MM.1S (cell line): ENCODE measurements at regions not wholly inside any gene's neighbourhood (a gene's known extent, or its start where the extent isn't known, plus 50 kb on each side); places are given as distances from the start of the nearest gene placed in this dataset.

ENCODE experiments used
- DNase-seq: peaks from one replicate; pipeline ENCODE4 v3.0.0-alpha.2; 2015
- H2AFZ ChIP-seq: fragments of 300-600 bp; sonication (generic); 2 replicates; pipeline ENCODE4 v1.6.0; 2016; ENCODE audit warnings: antibody characterized with exemption, low read length
- H3F3A ChIP-seq: fragments of 300-600 bp; sonication (generic); 2 replicates; pipeline ENCODE4 v1.6.1; 2016; ENCODE audit warnings: mild to moderate bottlenecking, antibody characterized with exemption, low read length, moderate library complexity, mixed read lengths; ENCODE audit not compliant: insufficient read depth
- H3K27ac ChIP-seq: fragments of 300-600 bp; sonication (generic); 2 replicates; pipeline ENCODE4 v1.5.1; 2016; ENCODE audit warnings: mild to moderate bottlenecking, low read length
- H3K27me3 ChIP-seq: fragments of 300-600 bp; sonication (generic); replicated peaks from 2 replicates; pipeline ENCODE4 v1.6.0; 2016; ENCODE audit warnings: low read length; ENCODE audit not compliant: insufficient read depth
- H3K36me3 ChIP-seq: fragments of 300-600 bp; sonication (generic); replicated peaks from 2 replicates; pipeline ENCODE4 v1.6.1; 2016; ENCODE audit warnings: mild to moderate bottlenecking, low read length, mixed read lengths; ENCODE audit not compliant: insufficient read depth
- H3K4me1 ChIP-seq: fragments of 300-600 bp; sonication (generic); 2 replicates; pipeline ENCODE4 v1.6.1; 2016; ENCODE audit warnings: low read length, mixed read lengths
- H3K4me2 ChIP-seq: fragments of 300-600 bp; sonication (generic); 2 replicates; pipeline ENCODE4 v1.6.0; 2016; ENCODE audit warnings: low read depth, low read length
- H3K4me3 ChIP-seq: fragments of 300-600 bp; sonication (generic); 2 replicates; pipeline ENCODE4 v1.5.1; 2016; ENCODE audit warnings: low read length, mixed read lengths
- H3K79me2 ChIP-seq: fragments of 300-600 bp; sonication (generic); 2 replicates; pipeline ENCODE4 v1.6.1; 2016; ENCODE audit warnings: mixed run types, low read length, mixed read lengths
- H3K9ac ChIP-seq: fragments of 300-600 bp; sonication (generic); 2 replicates; pipeline ENCODE4 v1.6.1; 2016; ENCODE audit warnings: low read length, mixed read lengths
- H3K9me2 ChIP-seq: fragments of 300-600 bp; sonication (generic); replicated peaks from 2 replicates; pipeline ENCODE4 v1.6.1; 2016; ENCODE audit warnings: mild to moderate bottlenecking, low read length, mixed read lengths; ENCODE audit not compliant: insufficient read depth
- H3K9me3 ChIP-seq: fragments of 300-600 bp; sonication (generic); replicated peaks from 2 replicates; pipeline ENCODE4 v1.6.1; 2016; ENCODE audit warnings: mild to moderate bottlenecking, low read length, mixed read lengths; ENCODE audit not compliant: insufficient read depth
- H4K20me1 ChIP-seq: fragments of 300-600 bp; sonication (generic); 2 replicates; pipeline ENCODE4 v1.6.1; 2016; ENCODE audit warnings: mild to moderate bottlenecking, low read length, moderate library complexity, mixed read lengths; ENCODE audit not compliant: insufficient read depth
- EZH2 ChIP-seq: fragments of 300-600 bp; sonication (generic); optimal IDR thresholded peaks from 2 replicates; pipeline ENCODE3; 2017; ENCODE audit warnings: low read depth, mild to moderate bottlenecking, antibody characterized with exemption, low read length, mixed read lengths
- EZH2phosphoT487 ChIP-seq: fragments of 300-600 bp; sonication (generic); IDR thresholded peaks from 2 replicates; pipeline ENCODE4 v1.6.1; 2018; ENCODE audit warnings: antibody characterized with exemption, low read length
- TF ChIP-seq, protein P1 (sequence below): fragments of 300-600 bp; sonication (generic); IDR thresholded peaks from 2 replicates; pipeline ENCODE4 v1.5.1; 2016; ENCODE audit warnings: antibody characterized with exemption, low read length, mixed read lengths

- TF ChIP-seq EZH2: no peak
- TF ChIP-seq, protein P1, sequence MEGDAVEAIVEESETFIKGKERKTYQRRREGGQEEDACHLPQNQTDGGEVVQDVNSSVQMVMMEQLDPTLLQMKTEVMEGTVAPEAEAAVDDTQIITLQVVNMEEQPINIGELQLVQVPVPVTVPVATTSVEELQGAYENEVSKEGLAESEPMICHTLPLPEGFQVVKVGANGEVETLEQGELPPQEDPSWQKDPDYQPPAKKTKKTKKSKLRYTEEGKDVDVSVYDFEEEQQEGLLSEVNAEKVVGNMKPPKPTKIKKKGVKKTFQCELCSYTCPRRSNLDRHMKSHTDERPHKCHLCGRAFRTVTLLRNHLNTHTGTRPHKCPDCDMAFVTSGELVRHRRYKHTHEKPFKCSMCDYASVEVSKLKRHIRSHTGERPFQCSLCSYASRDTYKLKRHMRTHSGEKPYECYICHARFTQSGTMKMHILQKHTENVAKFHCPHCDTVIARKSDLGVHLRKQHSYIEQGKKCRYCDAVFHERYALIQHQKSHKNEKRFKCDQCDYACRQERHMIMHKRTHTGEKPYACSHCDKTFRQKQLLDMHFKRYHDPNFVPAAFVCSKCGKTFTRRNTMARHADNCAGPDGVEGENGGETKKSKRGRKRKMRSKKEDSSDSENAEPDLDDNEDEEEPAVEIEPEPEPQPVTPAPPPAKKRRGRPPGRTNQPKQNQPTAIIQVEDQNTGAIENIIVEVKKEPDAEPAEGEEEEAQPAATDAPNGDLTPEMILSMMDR: no peak
- TF ChIP-seq EZH2phosphoT487: no peak
- Histone ChIP-seq H3K27ac (no peak overlapping the region), H3K79me2 (no peaks in the 10 kb centered on the region), H3K9me3 (no peaks in the 10 kb centered on the region), H3K4me3 (no peak overlapping the region), H4K20me1 (no peaks in the 10 kb centered on the region), H3K4me2 (no peak overlapping the region), H2AFZ (no peak overlapping the region), H3K9me2 (no peaks in the 10 kb centered on the region), H3K4me1 (0 out of 2 replicates have a peak, but pooled peaks cover 5% of the 10 kb centered on the region), H3K27me3 (no peaks in the 10 kb centered on the region), H3F3A (no peaks in the 10 kb centered on the region; the same call in 1 of the 2 replicates), H3K9ac (no peak overlapping the region), H3K36me3 (no peaks in the 10 kb centered on the region)
- no peak for DNase-seq
Observed at GRCh38 chr15:72932472-72932871, 119.8 kb upstream of the NEO1 start.

DNA sequence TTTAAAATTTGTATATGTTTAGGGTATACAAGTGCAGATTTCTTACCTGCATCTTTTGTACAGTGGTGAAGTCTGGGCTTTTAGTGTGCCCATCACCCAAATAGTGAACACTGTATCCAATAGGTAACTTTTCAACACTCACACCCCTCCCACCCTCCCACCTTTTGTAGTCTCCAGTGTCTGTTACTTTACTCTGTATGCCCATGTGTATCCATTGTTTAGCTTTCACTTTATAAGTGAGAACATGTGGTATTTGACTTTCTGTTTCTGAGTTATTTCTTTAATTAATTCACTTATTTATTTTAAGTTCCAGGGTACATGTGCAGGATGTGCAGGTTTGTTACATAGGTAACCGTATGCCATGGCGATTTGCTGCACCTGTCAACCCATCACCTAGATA is 124.8 kb upstream of the NEO1 start:
- Histone ChIP-seq H3K9ac (no peak overlapping the region), H3K4me2 (peak overlapping the region; percentile 69), H3K36me3 (no peaks in the 10 kb centered on the region), H3K79me2 (no peaks in the 10 kb centered on the region), H3K27ac (no peak overlapping the region), H3K27me3 (no peaks in the 10 kb centered on the region), H3K4me1 (no peaks in the 10 kb centered on the region), H2AFZ (peak overlapping the region; percentile 32; the same call in 1 of the 2 replicates), H3K4me3 (peak overlapping the region; percentile 36; the same call in 1 of the 2 replicates), H3K9me3 (no peaks in the 10 kb centered on the region), H3K9me2 (no peaks in the 10 kb centered on the region), H4K20me1 (no peaks in the 10 kb centered on the region), H3F3A (no peaks in the 10 kb centered on the region; the same call in 1 of the 2 replicates)
- DNase-seq: no peak
- no peak for TF ChIP-seq EZH2phosphoT487
- TF ChIP-seq, protein P1: no peak
- no peak for TF ChIP-seq EZH2

GRCh38 chr15:72925661-72926060 is 126.6 kb upstream of the NEO1 start:
- Histone ChIP-seq H3K27ac (no peak overlapping the region), H3K9ac (no peak overlapping the region), H3F3A (no peaks in the 10 kb centered on the region; the same call in 1 of the 2 replicates), H3K4me2 (no peak overlapping the region), H2AFZ (no peak overlapping the region), H3K4me1 (no peaks in the 10 kb centered on the region), H3K79me2 (no peaks in the 10 kb centered on the region), H3K4me3 (no peak overlapping the region), H3K36me3 (no peaks in the 10 kb centered on the region), H3K9me2 (no peaks in the 10 kb centered on the region), H3K27me3 (no peaks in the 10 kb centered on the region), H4K20me1 (no peaks in the 10 kb centered on the region), H3K9me3 (no peaks in the 10 kb centered on the region)
- no peak for DNase-seq
- TF ChIP-seq EZH2 (no peak), EZH2phosphoT487 (no peak)
- TF ChIP-seq, protein P1: no peak
